Tibial nerve (tissue), 4 donors: ENCODE measurements at regions not wholly inside any gene's neighbourhood (a gene's known extent, or its start where the extent isn't known, plus 50 kb on each side); places are given as distances from the start of the nearest gene placed in this dataset.

Experiments used
- EP300 ChIP-seq, 2 donors: sonication (generic); formaldehyde crosslinking; IDR thresholded peaks; one replicate each; pipeline ENCODE4 v1.6.1; 2017; ENCODE audit warnings: antibody characterized with exemption in 2 of 2, mild to moderate bottlenecking in 1 of 2
- POLR2A ChIP-seq, 2 donors: fragments of 450-650 bp; IDR thresholded peaks; one replicate each; pipeline ENCODE4 v1.6.1; 2017; ENCODE audit warnings: antibody characterized with exemption in 2 of 2, mild to moderate bottlenecking in 2 of 2, moderate library complexity in 2 of 2
- TF ChIP-seq, protein P1 (sequence below), 5 experiments: fragments of 200-600 bp in 3 of 5; fragments of 450-650 bp in 2 of 5; sonication (generic) in 3 of 5; IDR thresholded peaks; one replicate each; pipeline ENCODE4 v1.5.1; 2016 to 2019; ENCODE audit warnings: antibody characterized with exemption in 5 of 5, mild to moderate bottlenecking in 3 of 5, moderate library complexity in 2 of 5

DNA sequence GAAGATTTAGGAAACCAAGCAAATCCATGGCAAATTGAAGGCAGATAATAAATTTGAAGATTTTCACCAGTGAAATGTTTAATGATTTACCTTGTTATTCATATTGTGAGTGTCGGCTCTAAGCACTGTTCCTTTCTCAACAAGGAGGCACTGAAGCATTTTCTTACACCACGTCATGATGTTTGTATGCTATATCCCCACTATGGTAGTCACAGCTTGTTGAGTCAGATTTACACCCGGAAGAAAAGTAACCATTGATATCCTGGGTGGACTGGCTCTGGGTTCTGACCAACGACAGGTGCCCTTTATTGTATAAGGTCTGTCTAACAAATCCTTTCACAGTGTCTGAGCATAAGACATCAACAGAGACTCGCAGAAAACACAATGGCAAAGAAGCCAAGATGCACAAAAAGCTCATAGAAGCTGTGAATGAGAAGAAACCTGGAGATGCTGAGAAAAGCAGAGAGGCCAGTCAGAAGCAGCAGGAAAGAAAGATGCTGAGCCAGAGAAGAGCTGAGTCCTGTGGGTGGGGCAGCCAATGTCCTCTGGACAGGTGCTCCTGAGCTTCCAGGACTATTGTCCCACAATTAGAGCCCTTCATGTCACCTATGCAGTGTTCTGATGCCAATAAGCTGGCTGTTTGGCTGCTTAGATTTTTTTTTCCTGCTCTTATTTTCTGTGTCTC is 49.7 kb upstream of the ARHGAP5 start:
- TF ChIP-seq, protein P1, sequence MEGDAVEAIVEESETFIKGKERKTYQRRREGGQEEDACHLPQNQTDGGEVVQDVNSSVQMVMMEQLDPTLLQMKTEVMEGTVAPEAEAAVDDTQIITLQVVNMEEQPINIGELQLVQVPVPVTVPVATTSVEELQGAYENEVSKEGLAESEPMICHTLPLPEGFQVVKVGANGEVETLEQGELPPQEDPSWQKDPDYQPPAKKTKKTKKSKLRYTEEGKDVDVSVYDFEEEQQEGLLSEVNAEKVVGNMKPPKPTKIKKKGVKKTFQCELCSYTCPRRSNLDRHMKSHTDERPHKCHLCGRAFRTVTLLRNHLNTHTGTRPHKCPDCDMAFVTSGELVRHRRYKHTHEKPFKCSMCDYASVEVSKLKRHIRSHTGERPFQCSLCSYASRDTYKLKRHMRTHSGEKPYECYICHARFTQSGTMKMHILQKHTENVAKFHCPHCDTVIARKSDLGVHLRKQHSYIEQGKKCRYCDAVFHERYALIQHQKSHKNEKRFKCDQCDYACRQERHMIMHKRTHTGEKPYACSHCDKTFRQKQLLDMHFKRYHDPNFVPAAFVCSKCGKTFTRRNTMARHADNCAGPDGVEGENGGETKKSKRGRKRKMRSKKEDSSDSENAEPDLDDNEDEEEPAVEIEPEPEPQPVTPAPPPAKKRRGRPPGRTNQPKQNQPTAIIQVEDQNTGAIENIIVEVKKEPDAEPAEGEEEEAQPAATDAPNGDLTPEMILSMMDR (IDR thresholded peaks at IDR 0.05), result no peak
- TF ChIP-seq POLR2A (IDR thresholded peaks at IDR 0.05) (no peak), EP300 (IDR thresholded peaks at IDR 0.05) (no peak)
